Lung (tissue), 11 donors: ENCODE measurements at regions not wholly inside any gene's neighbourhood (a gene's known extent, or its start where the extent isn't known, plus 50 kb on each side); places are given as distances from the start of the nearest gene placed in this dataset.

Source experiments
- ATAC-seq: fragments of 200-7000 bp; cut with Tn5 transposase; one replicate; pipeline ENCODE4 v1.9.1; 2020; ENCODE audit warnings: moderate number of reproducible peaks; ENCODE audit not compliant: insufficient read depth, low FRiP score
- DNase-seq, 3 donors: peaks; one replicate each; pipeline ENCODE4 v3.0.0-alpha.2; 2013 to 2017
- H3K27ac ChIP-seq, 2 donors: one replicate each; pipeline ENCODE4 v1.5.1; 2013; ENCODE audit warnings: mild to moderate bottlenecking in 2 of 2, moderate library complexity in 2 of 2, control low read depth in 1 of 2, inconsistent platforms in 1 of 2, low read depth in 1 of 2, low read length in 1 of 2
- H3K27me3 ChIP-seq, 3 donors: one replicate each; pipeline ENCODE4 v1.5.1; 2013; ENCODE audit warnings: low read length in 2 of 3; ENCODE audit not compliant: control insufficient read depth in 3 of 3, insufficient read depth in 3 of 3
- H3K36me3 ChIP-seq, 4 donors: one replicate each; pipeline ENCODE4 v1.5.1; 2013; ENCODE audit warnings: low read length in 4 of 4, mild to moderate bottlenecking in 1 of 4, moderate library complexity in 1 of 4; ENCODE audit not compliant: control insufficient read depth in 4 of 4, insufficient read depth in 4 of 4
- H3K4me1 ChIP-seq, 5 donors: one replicate each; pipeline ENCODE4 v1.5.1; 2013; ENCODE audit warnings: low read length in 5 of 5, mild to moderate bottlenecking in 2 of 5, moderate library complexity in 1 of 5; ENCODE audit not compliant: control insufficient read depth in 5 of 5, insufficient read depth in 5 of 5
- H3K4me3 ChIP-seq: one replicate; pipeline ENCODE4 v1.5.1; 2013; ENCODE audit warnings: mild to moderate bottlenecking, control low read depth, moderate library complexity
- H3K9ac ChIP-seq, 2 donors: one replicate each; pipeline ENCODE4 v1.5.1; 2013; ENCODE audit warnings: low read length in 2 of 2, control low read depth in 1 of 2; ENCODE audit not compliant: insufficient read depth in 1 of 2
- H3K9me3 ChIP-seq, 4 donors: one replicate each; pipeline ENCODE4 v1.5.1; 2013; ENCODE audit warnings: low read length in 3 of 4, mild to moderate bottlenecking in 1 of 4, moderate library complexity in 1 of 4; ENCODE audit not compliant: control insufficient read depth in 4 of 4, insufficient read depth in 3 of 4
- CTCF ChIP-seq: IDR thresholded peaks from 2 replicates; pipeline ENCODE4 v1.5.1; 2012; ENCODE audit warnings: mild to moderate bottlenecking; ENCODE audit errors: control extremely low read depth, extremely low read depth
- WGBS, 2 donors: extraction: QIAGEN DNeasy Blood & Tissue Kit; methylation state at CpG; one replicate each; pipeline ENCODE4 v1.1.7; 2013; 5-methylcytosine and 5-hydroxymethylcytosine counted together
- donor health status: control.
- donor health status: control.
- donor health status: Bipolar disorder and iron deficiency.
- donor health status: healthy.
- donor health status: DM: yes; HTN: yes; CAD: no.

DNA sequence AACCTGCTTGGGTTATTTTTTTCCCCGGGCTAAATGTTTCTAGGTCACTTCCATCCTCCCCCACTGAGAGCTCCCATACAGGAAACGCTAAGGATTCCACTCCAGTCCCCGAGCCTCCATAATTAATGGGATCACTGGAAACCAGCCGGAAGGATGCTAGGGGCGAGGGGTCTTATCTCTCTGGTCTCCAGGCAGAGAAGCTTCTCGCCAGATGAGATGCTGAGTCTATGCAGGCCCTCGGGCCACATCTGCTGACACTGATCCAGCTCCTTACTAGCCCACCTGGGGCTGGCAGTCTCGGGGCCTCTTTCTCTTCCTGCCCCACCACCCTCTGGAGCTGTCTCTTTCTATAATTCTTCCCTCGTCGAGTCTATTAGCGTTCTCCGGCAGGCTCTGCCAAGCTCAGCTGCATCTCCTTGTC, 125.9 kb upstream of the SYT13 start:
- H3K4me1 ChIP-seq = no peaks in the 10 kb centered on the region
- DNase-seq = no peak
- peaks cover 0 to 16% (median 9%) of the 10 kb centered on the region in 3 donors for H3K27me3 ChIP-seq
- H3K9me3 ChIP-seq = peaks cover 0 to 2% (median 0%) of the 10 kb centered on the region in 4 donors
- TF ChIP-seq CTCF = no peak
- 31 to 33% methylated on average over 12 of the region's 12 CpGs for WGBS, 2 donors
- no peak overlapping the region for H3K4me3 ChIP-seq
- no peak overlapping the region for H3K27ac ChIP-seq
- no peak overlapping the region for H3K9ac ChIP-seq
- no peak for ATAC-seq
- H3K36me3 ChIP-seq = no peaks in the 10 kb centered on the region

DNA sequence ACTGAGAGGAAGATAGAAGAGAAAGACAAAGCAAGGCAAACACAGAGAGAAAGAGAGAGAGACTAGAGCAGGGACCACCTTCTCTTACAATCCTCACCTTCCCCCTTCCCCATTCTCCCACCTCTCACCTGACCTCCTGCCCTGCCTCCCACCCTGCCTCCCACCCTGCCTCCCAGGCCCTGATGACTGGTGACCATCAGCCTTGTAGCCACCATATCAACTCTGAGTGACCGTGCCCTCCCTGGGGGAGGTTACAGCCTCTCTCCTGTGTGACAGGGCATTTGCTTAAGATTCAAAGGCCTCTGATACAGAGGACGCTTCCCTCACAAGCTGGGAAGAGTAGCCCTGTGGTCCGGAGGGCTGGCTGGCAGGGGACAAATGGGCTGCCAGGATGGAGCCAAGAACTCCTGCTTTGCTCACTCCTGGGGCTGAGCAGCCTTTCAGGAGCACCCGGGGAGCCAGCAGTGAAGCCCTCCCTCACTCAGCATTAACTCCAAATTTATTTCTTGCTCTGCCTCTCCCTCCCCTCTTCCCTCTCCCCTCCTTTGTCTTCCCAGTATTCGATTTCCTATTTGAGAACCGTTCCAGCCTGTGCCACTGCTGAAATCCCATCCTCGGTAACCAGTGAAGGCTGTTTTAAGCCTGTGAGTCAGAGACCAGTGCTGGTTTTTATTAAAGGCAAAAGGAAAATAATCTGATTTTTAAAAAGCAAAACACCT, 125.2 kb upstream of the SYT13 start:
- Histone ChIP-seq H3K4me1 (no peaks in the 10 kb centered on the region), H3K4me3 (no peak overlapping the region), H3K9me3 (peaks cover 0 to 2% (median 0%) of the 10 kb centered on the region in 4 donors), H3K9ac (no peak overlapping the region), H3K27me3 (peaks cover 0 to 16% (median 9%) of the 10 kb centered on the region in 3 donors), H3K27ac (no peak overlapping the region), H3K36me3 (no peaks in the 10 kb centered on the region)
- ATAC-seq (no peak), DNase-seq (no peak)
- WGBS, 2 donors = 27 to 39% methylated on average over 7 of the region's 7 CpGs
- TF ChIP-seq CTCF = no peak

DNA sequence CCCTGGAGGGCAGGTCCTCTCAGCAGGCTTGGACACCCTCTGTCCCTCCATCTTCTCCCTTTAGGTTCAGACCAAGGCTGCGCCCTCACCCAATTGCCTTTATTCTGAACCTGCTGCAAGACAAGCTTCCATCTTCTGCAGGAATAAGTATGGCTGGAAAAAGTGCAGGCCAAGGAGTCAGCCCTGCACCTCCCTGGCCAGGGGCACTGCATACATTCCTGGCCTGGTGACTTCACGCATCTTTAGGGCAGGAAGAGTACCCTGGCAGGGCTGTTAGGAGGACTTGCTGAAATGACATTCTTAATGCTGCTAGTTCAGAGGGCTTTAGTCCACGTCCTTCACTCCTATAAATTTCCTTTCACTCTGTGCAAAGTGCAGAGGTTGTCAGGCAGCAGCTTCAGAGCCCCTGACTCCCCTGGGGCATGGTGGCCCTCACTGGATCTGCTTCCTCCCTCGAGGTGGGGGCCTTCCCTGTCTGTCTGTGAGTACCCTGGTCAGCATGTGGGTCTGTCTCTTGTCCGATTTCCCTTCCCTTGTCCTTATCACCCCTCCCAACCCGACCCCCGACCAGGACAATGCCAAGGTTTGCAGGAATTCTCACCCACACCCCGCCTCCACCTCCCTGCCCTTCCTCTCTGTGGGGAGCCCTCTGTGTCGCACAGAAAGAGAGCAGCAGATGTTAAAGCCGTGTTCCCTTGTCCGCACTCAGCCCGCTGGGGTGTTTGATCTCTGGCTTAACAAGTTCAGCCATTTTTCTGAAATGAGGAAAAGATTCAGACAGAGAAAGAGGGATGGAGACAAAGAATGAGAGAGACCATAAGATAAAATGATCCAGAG, 124.5 kb upstream of the SYT13 start:
- Histone ChIP-seq H3K36me3 (no peaks in the 10 kb centered on the region), H3K4me1 (no peaks in the 10 kb centered on the region), H3K4me3 (no peak overlapping the region), H3K9ac (no peak overlapping the region), H3K9me3 (peaks cover 0 to 2% (median 0%) of the 10 kb centered on the region in 4 donors), H3K27me3 (peaks cover 0 to 16% (median 9%) of the 10 kb centered on the region in 3 donors), H3K27ac (no peak overlapping the region)
- 37 to 56% methylated on average over 12 of the region's 12 CpGs for WGBS, 2 donors
- ATAC-seq = no peak
- TF ChIP-seq CTCF = no peak
- no peak for DNase-seq
